Kidney capillary endothelial cell (primary cell): ENCODE measurements at regions not wholly inside any gene's neighbourhood (a gene's known extent, or its start where the extent isn't known, plus 50 kb on each side); places are given as distances from the start of the nearest gene placed in this dataset.
A peak's percentile ranks its signal among the peaks of the same experiment; 100 is the strongest.

Experiments used
- DNase-seq: peaks from one replicate; pipeline ENCODE4 v3.0.0-alpha.2; 2018; ENCODE audit warnings: low spot score

- DNase-seq = no peak
These were observed 88.2 kb upstream of the CAMK2D start for GRCh38 chr4:113849771-113850170.

GRCh38 chr4:113847710-113848109 lies 86.2 kb upstream of the CAMK2D start:
- no peak for DNase-seq

- no peak for DNase-seq
These were observed 84.9 kb upstream of the CAMK2D start for GRCh38 chr4:113846433-113846832.

GRCh38 chr4:113845138-113845537 lies 83.6 kb upstream of the CAMK2D start:
- no peak for DNase-seq

- no peak for DNase-seq
These were observed 82.8 kb upstream of the CAMK2D start for GRCh38 chr4:113844369-113844768.

- no peak for DNase-seq
These were observed 79.3 kb upstream of the CAMK2D start for GRCh38 chr4:113840861-113841260.

GRCh38 chr4:113838460-113838859 lies 76.9 kb upstream of the CAMK2D start:
- DNase-seq = no peak

- peak; percentile 63 for DNase-seq
These were observed 75.9 kb upstream of the CAMK2D start for GRCh38 chr4:113837397-113837796.

- DNase-seq = peak; percentile 71
These were observed 73.5 kb upstream of the CAMK2D start for GRCh38 chr4:113835005-113835404.

GRCh38 chr4:113834298-113834697 lies 72.8 kb upstream of the CAMK2D start:
- DNase-seq = no peak

- no peak for DNase-seq
These were observed 71.3 kb upstream of the CAMK2D start for GRCh38 chr4:113832803-113833202.

- DNase-seq = no peak
These were observed 69.9 kb upstream of the CAMK2D start for GRCh38 chr4:113831457-113831856.

GRCh38 chr4:113828702-113829101 lies 67.2 kb upstream of the CAMK2D start:
- no peak for DNase-seq

- DNase-seq = no peak
These were observed 65.7 kb upstream of the CAMK2D start for GRCh38 chr4:113827285-113827684.

GRCh38 chr4:113826421-113826820 lies 64.9 kb upstream of the CAMK2D start:
- no peak for DNase-seq

- no peak for DNase-seq
These were observed 63.7 kb upstream of the CAMK2D start for GRCh38 chr4:113825272-113825671.

- no peak for DNase-seq
These were observed 62.9 kb upstream of the CAMK2D start for GRCh38 chr4:113824396-113824795.

GRCh38 chr4:113823291-113823659 lies 61.7 kb upstream of the CAMK2D start:
- DNase-seq = no peak

- DNase-seq = no peak
These were observed 61.2 kb upstream of the CAMK2D start for GRCh38 chr4:113822555-113823290.

- DNase-seq = no peak
These were observed 60.3 kb upstream of the CAMK2D start for GRCh38 chr4:113821856-113822255.

GRCh38 chr4:113820108-113820507 lies 58.6 kb upstream of the CAMK2D start:
- DNase-seq = no peak

GRCh38 chr4:113815826-113816225 lies 54.3 kb upstream of the CAMK2D start:
- no peak for DNase-seq

GRCh38 chr4:113811359-113811758 lies 49.8 kb upstream of the CAMK2D start:
- no peak for DNase-seq
